Esophagus squamous epithelium (tissue), 4 donors: ENCODE measurements at regions not wholly inside any gene's neighbourhood (a gene's known extent, or its start where the extent isn't known, plus 50 kb on each side); places are given as distances from the start of the nearest gene placed in this dataset.

Experiments used
- POLR2A ChIP-seq, 4 donors: fragments of 450-650 bp; IDR thresholded peaks; one replicate each; pipeline ENCODE4 v1.6.1; 2017; ENCODE audit warnings: antibody characterized with exemption in 4 of 4, mild to moderate bottlenecking in 4 of 4, moderate library complexity in 3 of 4
- TF ChIP-seq, protein P1 (sequence below), 6 experiments: fragments of 450-650 bp in 4 of 6; fragments of 200-600 bp in 2 of 6; sonication (generic) in 2 of 6; IDR thresholded peaks; one replicate each; pipeline ENCODE4 v1.5.1; 2016 to 2019; ENCODE audit warnings: antibody characterized with exemption in 6 of 6, mild to moderate bottlenecking in 4 of 6, moderate library complexity in 4 of 6

DNA sequence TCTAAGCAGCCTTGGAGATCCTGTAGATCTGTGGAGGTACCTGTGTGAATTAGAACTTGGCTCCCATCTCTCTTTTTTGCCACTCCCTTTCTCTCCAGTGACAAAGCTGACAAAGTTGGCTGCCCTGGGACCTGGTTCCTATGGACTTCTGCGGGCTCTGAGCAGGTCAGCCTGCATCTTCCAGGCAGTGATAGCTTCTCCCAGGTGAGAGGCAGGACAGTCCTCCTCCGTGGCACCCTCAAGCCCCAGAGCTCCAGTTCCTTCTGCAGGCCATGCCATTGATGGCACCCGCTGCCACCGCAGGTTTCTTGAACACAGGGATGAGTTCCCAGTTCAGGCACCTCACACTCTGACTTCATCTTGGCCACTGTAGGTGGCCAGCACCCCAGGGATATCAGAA, 73.5 kb upstream of the GRB10 start:
- TF ChIP-seq, protein P1, sequence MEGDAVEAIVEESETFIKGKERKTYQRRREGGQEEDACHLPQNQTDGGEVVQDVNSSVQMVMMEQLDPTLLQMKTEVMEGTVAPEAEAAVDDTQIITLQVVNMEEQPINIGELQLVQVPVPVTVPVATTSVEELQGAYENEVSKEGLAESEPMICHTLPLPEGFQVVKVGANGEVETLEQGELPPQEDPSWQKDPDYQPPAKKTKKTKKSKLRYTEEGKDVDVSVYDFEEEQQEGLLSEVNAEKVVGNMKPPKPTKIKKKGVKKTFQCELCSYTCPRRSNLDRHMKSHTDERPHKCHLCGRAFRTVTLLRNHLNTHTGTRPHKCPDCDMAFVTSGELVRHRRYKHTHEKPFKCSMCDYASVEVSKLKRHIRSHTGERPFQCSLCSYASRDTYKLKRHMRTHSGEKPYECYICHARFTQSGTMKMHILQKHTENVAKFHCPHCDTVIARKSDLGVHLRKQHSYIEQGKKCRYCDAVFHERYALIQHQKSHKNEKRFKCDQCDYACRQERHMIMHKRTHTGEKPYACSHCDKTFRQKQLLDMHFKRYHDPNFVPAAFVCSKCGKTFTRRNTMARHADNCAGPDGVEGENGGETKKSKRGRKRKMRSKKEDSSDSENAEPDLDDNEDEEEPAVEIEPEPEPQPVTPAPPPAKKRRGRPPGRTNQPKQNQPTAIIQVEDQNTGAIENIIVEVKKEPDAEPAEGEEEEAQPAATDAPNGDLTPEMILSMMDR (IDR thresholded peaks at IDR 0.05): no peak
- TF ChIP-seq POLR2A (IDR thresholded peaks at IDR 0.05): no peak
